DND-41 (cell line): ENCODE measurements at regions not wholly inside any gene's neighbourhood (a gene's known extent, or its start where the extent isn't known, plus 50 kb on each side); places are given as distances from the start of the nearest gene placed in this dataset.
"Not testable (repeated sequence)": the region's sequence is repeated elsewhere in the genome, so short reads cannot be mapped to it uniquely, and the experiment has no call there.

ENCODE experiments used
- ATAC-seq: fragments of 200-7000 bp; cut with Tn5 transposase; 3 replicates; pipeline ENCODE4 v1.9.1; 2021; ENCODE audit warnings: low read depth; ENCODE audit not compliant: insufficient read depth
- DNase-seq: peaks from one replicate; pipeline ENCODE4 v3.0.0-alpha.2; 2020
- H2AFZ ChIP-seq: 2 replicates; pipeline ENCODE4 v1.6.0; 2012; ENCODE audit warnings: low read depth, low read length
- H3K27ac ChIP-seq: 2 replicates; pipeline ENCODE4 v1.5.1; 2012; ENCODE audit warnings: low read length, inconsistent platforms
- H3K27me3 ChIP-seq: fragments of 200-600 bp; sonication (generic); 2 replicates; pipeline ENCODE4 v1.6.0; 2012; ENCODE audit warnings: low read length, mild to moderate bottlenecking, inconsistent platforms; ENCODE audit not compliant: insufficient read depth, poor library complexity
- H3K36me3 ChIP-seq: 2 replicates; pipeline ENCODE4 v1.5.1; 2012; ENCODE audit warnings: low read length, inconsistent platforms; ENCODE audit not compliant: insufficient read depth
- H3K4me1 ChIP-seq: 2 replicates; pipeline ENCODE4 v1.5.1; 2012; ENCODE audit warnings: mild to moderate bottlenecking, low read length; ENCODE audit not compliant: insufficient read depth
- H3K4me2 ChIP-seq: 2 replicates; pipeline ENCODE4 v1.6.0; 2012; ENCODE audit warnings: mild to moderate bottlenecking, moderate library complexity, low read length, inconsistent platforms; ENCODE audit not compliant: insufficient read depth
- H3K4me3 ChIP-seq, 2 experiments: fragments of 200-600 bp in 1 of 2; shearing (Covaris generic) in 1 of 2; 2 replicates each; pipeline ENCODE4 v1.5.1; 2012 to 2016; ENCODE audit warnings: inconsistent platforms in 2 of 2, low read length in 2 of 2, mild to moderate bottlenecking in 2 of 2, low read depth in 1 of 2, moderate library complexity in 1 of 2
- H3K79me2 ChIP-seq: 2 replicates; pipeline ENCODE4 v1.6.0; 2012; ENCODE audit warnings: low read length, inconsistent platforms; ENCODE audit not compliant: insufficient read depth
- H3K9ac ChIP-seq: 2 replicates; pipeline ENCODE4 v1.6.0; 2012; ENCODE audit warnings: low read depth, mild to moderate bottlenecking, inconsistent platforms, low read length, moderate library complexity
- H3K9me3 ChIP-seq: 2 replicates; pipeline ENCODE4 v1.5.1; 2012; ENCODE audit warnings: low read length, moderate library complexity, mild to moderate bottlenecking, inconsistent platforms; ENCODE audit not compliant: insufficient read depth, severe bottlenecking
- H4K20me1 ChIP-seq: 2 replicates; pipeline ENCODE4 v1.6.0; 2012; ENCODE audit warnings: low read length; ENCODE audit not compliant: insufficient read depth
- EZH2 ChIP-seq: IDR thresholded peaks from 3 replicates; pipeline ENCODE4 v1.6.1; 2012; ENCODE audit warnings: borderline replicate concordance, low read depth, mild to moderate bottlenecking, moderate library complexity, low read length, inconsistent platforms; ENCODE audit not compliant: severe bottlenecking
- TF ChIP-seq, protein P1 (sequence below): IDR thresholded peaks from 2 replicates; pipeline ENCODE4 v1.5.1; 2012; ENCODE audit warnings: borderline replicate concordance, low read length, moderate library complexity, mild to moderate bottlenecking; ENCODE audit not compliant: poor library complexity, severe bottlenecking; ENCODE audit errors: extremely low read depth

DNA sequence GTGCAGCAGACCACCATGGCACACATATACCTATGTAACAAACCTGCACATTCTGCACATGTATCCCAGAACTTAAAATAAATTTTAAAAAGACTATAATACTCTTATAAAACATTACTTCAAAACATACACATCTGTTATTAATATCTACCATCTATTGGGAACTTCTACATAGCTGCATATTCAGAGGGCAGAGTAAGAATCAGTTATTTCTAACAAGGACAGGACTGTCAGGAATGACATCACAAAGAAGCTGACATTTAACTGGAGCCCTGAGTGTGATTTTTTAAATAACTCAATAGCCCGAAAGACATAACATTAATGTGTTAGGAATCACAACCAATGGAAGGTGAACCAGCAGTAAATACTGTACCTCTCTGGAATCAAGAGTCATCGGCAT is 276.7 kb upstream of the ECI2 start:
- Histone ChIP-seq H3K27ac (no peak overlapping the region), H3K9me3 (no peaks in the 10 kb centered on the region), H3K36me3 (no peaks in the 10 kb centered on the region), H2AFZ (no peak overlapping the region), H4K20me1 (no peaks in the 10 kb centered on the region), H3K4me3 (no peak overlapping the region), H3K4me2 (no peak overlapping the region), H3K27me3 (no peaks in the 10 kb centered on the region), H3K9ac (no peak overlapping the region), H3K4me1 (no peaks in the 10 kb centered on the region), H3K79me2 (no peaks in the 10 kb centered on the region)
- TF ChIP-seq, protein P1, sequence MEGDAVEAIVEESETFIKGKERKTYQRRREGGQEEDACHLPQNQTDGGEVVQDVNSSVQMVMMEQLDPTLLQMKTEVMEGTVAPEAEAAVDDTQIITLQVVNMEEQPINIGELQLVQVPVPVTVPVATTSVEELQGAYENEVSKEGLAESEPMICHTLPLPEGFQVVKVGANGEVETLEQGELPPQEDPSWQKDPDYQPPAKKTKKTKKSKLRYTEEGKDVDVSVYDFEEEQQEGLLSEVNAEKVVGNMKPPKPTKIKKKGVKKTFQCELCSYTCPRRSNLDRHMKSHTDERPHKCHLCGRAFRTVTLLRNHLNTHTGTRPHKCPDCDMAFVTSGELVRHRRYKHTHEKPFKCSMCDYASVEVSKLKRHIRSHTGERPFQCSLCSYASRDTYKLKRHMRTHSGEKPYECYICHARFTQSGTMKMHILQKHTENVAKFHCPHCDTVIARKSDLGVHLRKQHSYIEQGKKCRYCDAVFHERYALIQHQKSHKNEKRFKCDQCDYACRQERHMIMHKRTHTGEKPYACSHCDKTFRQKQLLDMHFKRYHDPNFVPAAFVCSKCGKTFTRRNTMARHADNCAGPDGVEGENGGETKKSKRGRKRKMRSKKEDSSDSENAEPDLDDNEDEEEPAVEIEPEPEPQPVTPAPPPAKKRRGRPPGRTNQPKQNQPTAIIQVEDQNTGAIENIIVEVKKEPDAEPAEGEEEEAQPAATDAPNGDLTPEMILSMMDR, result no peak
- TF ChIP-seq EZH2, result no peak
- ATAC-seq (no peak), DNase-seq (no peak)

DNA sequence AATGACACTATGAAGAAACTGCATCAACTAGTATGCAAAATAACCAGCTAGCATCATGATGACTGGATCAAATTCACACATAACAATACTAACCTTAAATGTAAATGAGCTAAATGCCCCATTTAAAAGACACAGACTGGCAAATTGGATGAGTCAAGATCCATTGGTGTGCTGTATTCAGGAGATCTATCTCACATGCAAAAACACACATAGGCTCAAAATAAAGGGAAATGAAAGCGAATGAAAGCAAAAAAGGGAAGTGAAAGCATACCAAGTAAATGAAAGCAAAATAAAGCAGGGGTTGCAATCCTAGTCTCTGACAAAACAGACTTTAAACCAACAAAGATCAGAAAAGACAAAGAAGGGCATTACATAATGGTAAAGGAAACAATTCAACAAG is 272.3 kb upstream of the ECI2 start:
- H3K9me3 ChIP-seq, H3K4me1 ChIP-seq, H4K20me1 ChIP-seq, DNase-seq, H3K36me3 ChIP-seq, H3K9ac ChIP-seq, H3K4me2 ChIP-seq, H3K79me2 ChIP-seq, ATAC-seq, H3K27me3 ChIP-seq, H3K4me3 ChIP-seq, H2AFZ ChIP-seq, H3K27ac ChIP-seq: not testable (repeated sequence)

DNA sequence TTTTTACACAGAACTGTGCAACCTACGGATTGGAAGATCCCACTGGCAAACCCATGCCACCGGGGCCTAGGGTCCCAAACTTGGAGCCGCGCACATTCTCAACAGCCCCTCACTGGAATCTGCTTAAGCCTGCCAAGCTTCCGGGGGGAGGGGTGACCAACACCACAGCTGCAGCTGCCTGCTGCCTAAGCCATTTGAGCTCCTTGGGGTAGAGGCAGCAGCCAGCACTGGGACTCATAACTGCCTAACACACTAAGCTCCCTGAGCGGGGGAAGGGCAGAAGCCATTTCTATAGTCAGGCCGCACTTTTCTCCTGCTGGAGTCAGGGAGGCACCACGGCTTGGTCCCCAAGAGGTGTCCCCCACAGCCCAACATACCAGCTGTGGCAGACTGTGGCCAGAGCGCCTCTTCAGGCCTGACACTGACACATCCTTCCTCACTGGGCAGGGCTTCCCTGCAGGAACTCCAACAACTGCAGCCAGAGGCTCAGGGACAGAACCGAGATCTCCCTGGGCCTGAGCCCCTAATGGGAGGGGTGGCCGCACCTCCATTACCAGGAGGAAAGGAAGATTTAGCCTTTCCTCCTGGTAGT is 270.3 kb upstream of the ECI2 start:
- Histone ChIP-seq H3K36me3 (no peaks in the 10 kb centered on the region), H3K27me3 (peaks cover 3% of the 10 kb centered on the region), H3K9me3 (no peaks in the 10 kb centered on the region), H3K9ac (no peak overlapping the region), H3K4me3 (no peak overlapping the region), H3K79me2 (no peaks in the 10 kb centered on the region), H2AFZ (no peak overlapping the region), H3K4me2 (no peak overlapping the region), H3K4me1 (no peaks in the 10 kb centered on the region), H4K20me1 (no peaks in the 10 kb centered on the region), H3K27ac (no peak overlapping the region)
- TF ChIP-seq, protein P1, result no peak
- no peak for TF ChIP-seq EZH2
- no peak for DNase-seq
- ATAC-seq, result no peak

DNA sequence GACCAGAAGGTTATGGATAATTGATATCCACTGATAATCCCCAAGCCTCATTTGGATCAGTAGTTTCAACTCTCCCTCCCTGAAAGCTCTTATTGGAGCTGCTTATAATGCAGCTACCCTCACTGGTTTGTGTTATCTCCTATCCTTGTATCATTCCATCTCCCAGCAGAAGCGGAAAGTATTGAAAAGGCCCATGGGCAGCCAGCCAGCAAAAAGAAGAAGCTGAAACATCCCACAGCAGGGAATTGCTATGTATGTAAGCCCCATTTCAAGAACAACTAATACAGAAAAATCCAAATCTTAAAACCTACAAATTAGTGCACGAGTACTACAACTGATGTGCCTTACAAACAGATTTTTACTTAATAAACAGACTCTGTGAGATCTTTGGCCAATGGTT is 269.0 kb upstream of the ECI2 start:
- Histone ChIP-seq H3K36me3 (no peaks in the 10 kb centered on the region), H3K27me3 (peaks cover 3% of the 10 kb centered on the region), H3K4me1 (no peaks in the 10 kb centered on the region), H3K4me2 (no peak overlapping the region), H3K27ac (no peak overlapping the region), H4K20me1 (no peaks in the 10 kb centered on the region), H3K9ac (no peak overlapping the region), H3K4me3 (no peak overlapping the region), H3K9me3 (no peaks in the 10 kb centered on the region), H2AFZ (no peak overlapping the region), H3K79me2 (no peaks in the 10 kb centered on the region)
- DNase-seq, result no peak
- TF ChIP-seq, protein P1, result no peak
- TF ChIP-seq EZH2, result no peak
- no peak for ATAC-seq
